ENCODE measurements at regions not wholly inside any gene's neighbourhood (a gene's known extent, or its start where the extent isn't known, plus 50 kb on each side); places are given as distances from the start of the nearest gene placed in this dataset.
"Not testable (repeated sequence)": the region's sequence is repeated elsewhere in the genome, so short reads cannot be mapped to it uniquely, and the experiment has no call there.

DNA sequence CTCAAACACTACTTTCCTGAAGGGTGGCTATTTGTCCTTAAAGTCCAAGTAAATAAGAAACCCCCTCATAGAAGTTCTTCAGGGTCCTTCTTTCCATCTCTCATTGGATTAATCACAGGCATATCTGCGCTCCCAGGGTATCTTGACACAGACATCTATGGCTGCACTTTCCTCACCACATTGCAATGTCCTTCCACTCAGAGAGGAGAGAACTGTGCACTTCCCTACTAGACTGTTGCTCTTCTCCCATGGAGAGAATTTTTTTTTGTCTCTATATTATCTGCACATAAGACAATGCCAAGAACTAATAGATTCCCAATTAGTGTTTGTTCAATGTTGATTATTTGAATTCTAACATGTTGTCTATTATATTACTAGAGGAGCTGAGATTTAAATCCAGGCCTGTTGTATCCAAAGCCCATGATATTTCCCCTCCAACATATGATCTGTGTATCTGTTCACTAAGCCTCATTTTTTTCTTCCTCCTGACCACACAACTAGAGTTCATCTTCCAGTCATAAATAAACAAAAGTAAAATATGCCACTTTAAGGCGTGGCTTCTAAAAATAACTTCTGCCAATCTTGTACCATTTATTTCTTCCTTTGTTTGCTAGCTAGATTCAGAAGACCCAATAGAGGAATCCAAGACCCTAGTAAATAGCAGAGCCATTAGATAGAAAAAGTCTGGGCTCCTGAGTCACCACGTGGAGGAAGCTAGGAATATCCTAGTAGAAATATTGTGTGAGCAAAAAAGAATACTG, 61.5 kb upstream of the FAM241A start:
- TF ChIP-seq, protein P1, sequence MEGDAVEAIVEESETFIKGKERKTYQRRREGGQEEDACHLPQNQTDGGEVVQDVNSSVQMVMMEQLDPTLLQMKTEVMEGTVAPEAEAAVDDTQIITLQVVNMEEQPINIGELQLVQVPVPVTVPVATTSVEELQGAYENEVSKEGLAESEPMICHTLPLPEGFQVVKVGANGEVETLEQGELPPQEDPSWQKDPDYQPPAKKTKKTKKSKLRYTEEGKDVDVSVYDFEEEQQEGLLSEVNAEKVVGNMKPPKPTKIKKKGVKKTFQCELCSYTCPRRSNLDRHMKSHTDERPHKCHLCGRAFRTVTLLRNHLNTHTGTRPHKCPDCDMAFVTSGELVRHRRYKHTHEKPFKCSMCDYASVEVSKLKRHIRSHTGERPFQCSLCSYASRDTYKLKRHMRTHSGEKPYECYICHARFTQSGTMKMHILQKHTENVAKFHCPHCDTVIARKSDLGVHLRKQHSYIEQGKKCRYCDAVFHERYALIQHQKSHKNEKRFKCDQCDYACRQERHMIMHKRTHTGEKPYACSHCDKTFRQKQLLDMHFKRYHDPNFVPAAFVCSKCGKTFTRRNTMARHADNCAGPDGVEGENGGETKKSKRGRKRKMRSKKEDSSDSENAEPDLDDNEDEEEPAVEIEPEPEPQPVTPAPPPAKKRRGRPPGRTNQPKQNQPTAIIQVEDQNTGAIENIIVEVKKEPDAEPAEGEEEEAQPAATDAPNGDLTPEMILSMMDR (IDR thresholded peaks at IDR 0.05; ENCODE audit: low read depth, low read length) = no peak
- no peak overlapping the region for H3K4me3 ChIP-seq (ENCODE audit: low read depth, low read length)

DNA sequence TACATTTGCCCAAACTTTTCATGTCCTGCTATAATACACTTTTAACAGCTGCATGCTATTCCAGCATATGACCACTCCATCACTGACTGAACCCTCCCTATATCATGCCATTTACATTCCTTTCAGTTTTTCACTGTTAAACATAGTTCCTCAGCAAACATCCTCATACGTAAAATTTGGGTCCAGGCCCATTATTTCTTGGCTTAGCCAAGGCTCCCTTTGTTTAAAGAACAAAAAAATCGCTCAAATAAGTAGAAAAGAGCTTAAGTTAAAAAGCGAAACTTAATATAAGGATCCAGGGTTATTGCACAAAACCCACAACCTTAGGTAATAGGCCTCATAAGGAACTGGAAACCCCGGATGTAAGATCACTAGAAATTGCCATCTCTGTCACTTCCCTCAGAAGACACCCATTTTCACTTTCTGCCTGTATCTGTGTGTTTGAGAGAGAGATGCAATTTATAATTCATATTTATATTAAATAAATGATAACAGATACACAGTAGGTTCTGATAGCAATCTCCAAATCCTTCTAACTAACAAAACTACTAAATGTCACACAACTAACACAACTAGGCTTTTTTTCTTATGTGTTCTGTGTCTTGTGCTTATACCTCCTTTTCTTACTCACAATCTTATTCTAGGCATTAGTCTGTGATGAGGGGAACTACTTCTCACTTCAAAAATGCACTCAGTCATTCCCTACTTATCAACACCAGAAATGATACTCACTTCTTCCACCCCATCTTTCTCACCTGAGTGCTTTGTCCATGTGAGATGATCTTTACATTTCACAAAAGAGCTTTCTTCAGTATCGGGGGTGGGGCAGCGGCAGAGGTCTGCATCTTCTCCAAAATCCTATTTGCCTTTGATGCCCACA, 59.9 kb upstream of the FAM241A start:
- H3K4me3 ChIP-seq (ENCODE audit: low read depth, low read length) = no peak overlapping the region
- TF ChIP-seq, protein P1 (IDR thresholded peaks at IDR 0.05; ENCODE audit: low read depth, low read length) = no peak

DNA sequence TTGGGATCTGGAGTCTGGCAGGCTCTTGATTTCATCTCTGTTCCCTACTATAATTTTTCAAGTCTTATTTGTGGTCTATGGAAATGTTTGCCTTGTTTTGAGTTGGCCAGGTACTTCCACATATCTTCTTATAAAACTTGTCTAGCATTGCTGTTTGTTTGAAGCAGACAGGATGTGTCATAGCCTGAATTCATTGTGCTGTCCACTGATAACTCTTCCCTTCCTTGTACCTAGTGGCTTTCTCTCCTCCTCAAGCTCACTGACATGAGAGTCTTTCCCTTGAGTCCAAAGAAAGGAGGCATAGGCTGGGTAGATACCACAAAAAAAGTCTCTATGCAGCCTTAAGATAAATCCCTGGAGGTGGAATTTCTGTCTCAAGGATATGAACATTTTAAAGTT, 59.2 kb upstream of the FAM241A start:
- TF ChIP-seq, protein P1 (IDR thresholded peaks at IDR 0.05; ENCODE audit: low read depth, low read length) = no peak
- H3K4me3 ChIP-seq (ENCODE audit: low read depth, low read length) = no peak overlapping the region

DNA sequence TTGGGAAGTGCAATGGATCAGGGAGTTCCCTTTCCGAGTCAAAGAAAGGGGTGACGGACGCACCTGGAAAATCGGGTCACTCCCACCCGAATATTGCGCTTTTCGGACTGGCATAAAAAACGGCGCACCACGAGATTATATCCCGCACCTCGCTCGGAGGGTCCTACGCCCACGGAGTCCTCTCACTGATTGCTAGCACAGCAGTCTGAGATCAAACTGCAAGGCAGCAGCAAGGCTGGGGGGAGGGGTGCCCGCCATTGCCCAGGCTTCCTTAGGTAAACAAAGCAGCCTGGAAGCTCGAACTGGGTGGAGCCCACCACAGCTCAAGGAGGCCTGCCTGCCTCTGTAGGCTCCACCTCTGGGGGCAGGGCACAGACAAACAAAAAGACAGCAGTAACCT, 58.6 kb upstream of the FAM241A start:
- H3K4me3 ChIP-seq (ENCODE audit: low read depth, low read length) = not testable (repeated sequence)

DNA sequence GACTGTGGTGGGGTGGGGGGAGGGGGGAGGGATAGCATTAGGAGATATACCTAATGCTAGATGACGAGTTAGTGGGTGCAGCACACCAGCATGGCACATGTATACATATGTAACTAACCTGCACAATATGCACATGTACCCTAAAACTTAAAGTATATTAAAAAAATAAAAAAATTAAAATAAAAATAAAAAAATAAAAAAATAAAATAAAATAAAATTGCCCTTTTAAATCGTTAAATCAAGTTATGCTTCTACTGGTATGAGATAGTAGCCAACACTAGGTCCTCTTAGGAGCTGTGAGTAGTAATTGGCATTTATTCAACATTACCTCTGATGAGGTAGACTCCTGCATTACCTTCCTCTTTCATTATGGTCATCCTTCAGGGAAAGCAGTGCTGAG, 52.9 kb upstream of the FAM241A start:
- not testable (repeated sequence) for H3K4me3 ChIP-seq (ENCODE audit: low read depth, low read length)

DNA sequence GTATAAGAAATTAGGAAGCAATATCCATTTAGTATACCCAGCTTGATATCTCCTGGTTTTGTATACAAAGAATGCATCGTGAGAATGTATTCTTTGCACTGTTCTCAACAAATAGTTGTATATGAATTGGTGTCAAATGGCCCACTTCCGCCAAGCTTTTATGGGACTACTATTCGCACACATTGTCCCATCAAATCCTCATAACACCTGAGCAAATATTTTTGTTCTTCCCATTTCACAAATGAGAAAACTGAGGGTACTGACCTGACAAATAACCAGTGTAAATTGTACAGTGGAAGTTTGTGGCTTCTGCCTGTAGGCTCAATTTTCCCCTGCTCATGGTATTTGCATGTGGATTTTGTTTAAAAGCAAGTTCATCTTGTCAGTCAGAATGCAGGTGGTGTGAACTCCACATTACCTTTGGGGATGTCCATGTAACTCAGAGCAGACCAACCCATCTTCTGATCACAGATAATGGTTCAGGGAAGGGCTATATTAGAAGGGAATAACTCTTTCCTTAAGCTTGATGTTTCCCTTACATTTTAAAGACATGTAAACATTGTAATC, 51.5 kb upstream of the FAM241A start:
- no peak overlapping the region for H3K4me3 ChIP-seq (ENCODE audit: low read depth, low read length)
- TF ChIP-seq, protein P1 (IDR thresholded peaks at IDR 0.05; ENCODE audit: low read depth, low read length) = no peak

DNA sequence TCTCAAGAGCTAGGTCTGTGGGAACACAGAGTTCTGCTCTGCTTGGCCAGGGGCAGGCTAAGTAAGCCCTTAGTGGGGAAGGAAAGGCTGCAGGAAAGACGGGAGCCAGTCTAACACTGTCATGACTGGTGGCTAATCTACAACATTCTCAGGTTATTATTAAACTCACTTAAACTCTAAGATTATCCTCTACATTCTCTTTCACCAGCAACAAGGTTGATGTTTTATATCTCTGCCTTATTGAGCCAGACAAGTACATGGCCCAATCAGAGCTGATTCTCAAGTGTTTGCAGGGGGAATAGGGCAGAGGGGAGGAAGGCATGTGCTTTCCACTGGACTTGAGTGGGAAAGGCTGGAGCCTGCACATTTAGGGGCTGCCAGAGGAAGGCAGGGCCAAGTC, 50.9 kb upstream of the FAM241A start:
- TF ChIP-seq, protein P1 (IDR thresholded peaks at IDR 0.05; ENCODE audit: low read depth, low read length) = no peak
- no peak overlapping the region for H3K4me3 ChIP-seq (ENCODE audit: low read depth, low read length)
